GM19452 (cell line): ENCODE measurements at regions not wholly inside any gene's neighbourhood (a gene's known extent, or its start where the extent isn't known, plus 50 kb on each side); places are given as distances from the start of the nearest gene placed in this dataset.

Source experiments
- ATAC-seq: cut with Tn5 transposase; IDR thresholded peaks from one replicate; pipeline ENCODE4 v1.9.1; 2021; ENCODE audit not compliant: unreplicated experiment

GRCh38 chr5:136811551-136811950 is 446.2 kb upstream of the TRPC7 start:
- ATAC-seq = no peak

- no peak for ATAC-seq
Measured at GRCh38 chr5:136811086-136811485, 445.7 kb upstream of the TRPC7 start.

GRCh38 chr5:136810261-136810801 is 445.0 kb upstream of the TRPC7 start:
- no peak for ATAC-seq

- ATAC-seq = no peak
Measured at GRCh38 chr5:136809382-136809781, 444.0 kb upstream of the TRPC7 start.

GRCh38 chr5:136808756-136809155 is 443.4 kb upstream of the TRPC7 start:
- no peak for ATAC-seq

GRCh38 chr5:136805466-136805865 is 440.1 kb upstream of the TRPC7 start:
- no peak for ATAC-seq

GRCh38 chr5:136802383-136802782 is 437.0 kb upstream of the TRPC7 start:
- no peak for ATAC-seq

- ATAC-seq = no peak
Measured at GRCh38 chr5:136799806-136800372, 434.5 kb upstream of the TRPC7 start.

- no peak for ATAC-seq
Measured at GRCh38 chr5:136793300-136793699, 428.0 kb upstream of the TRPC7 start.

- ATAC-seq = no peak
Measured at GRCh38 chr5:136781464-136781863, 416.1 kb upstream of the TRPC7 start.

- no peak for ATAC-seq
Measured at GRCh38 chr5:136780518-136780917, 415.2 kb upstream of the TRPC7 start.

GRCh38 chr5:136776022-136776927 is 410.9 kb upstream of the TRPC7 start:
- ATAC-seq = no peak

- ATAC-seq = no peak
Measured at GRCh38 chr5:136772491-136772890, 407.1 kb upstream of the TRPC7 start.

- peak; percentile 73 for ATAC-seq
Measured at GRCh38 chr5:136769900-136770684, 404.7 kb upstream of the TRPC7 start.

GRCh38 chr5:136769093-136769492 is 403.7 kb upstream of the TRPC7 start:
- ATAC-seq = no peak

GRCh38 chr5:136768457-136768856 is 403.1 kb upstream of the TRPC7 start:
- ATAC-seq = peak; percentile 47

GRCh38 chr5:136766456-136766855 is 401.1 kb upstream of the TRPC7 start:
- ATAC-seq = no peak

GRCh38 chr5:136764601-136765000 is 399.3 kb upstream of the TRPC7 start:
- ATAC-seq = no peak

- ATAC-seq = no peak
Measured at GRCh38 chr5:136763548-136763947, 398.2 kb upstream of the TRPC7 start.

GRCh38 chr5:136754216-136754615 is 388.9 kb upstream of the TRPC7 start:
- no peak for ATAC-seq

GRCh38 chr5:136750224-136750862 is 385.0 kb upstream of the TRPC7 start:
- ATAC-seq = no peak
